HUDEP-2 (cell line): ENCODE measurements at regions not wholly inside any gene's neighbourhood (a gene's known extent, or its start where the extent isn't known, plus 50 kb on each side); places are given as distances from the start of the nearest gene placed in this dataset.
"Not testable (repeated sequence)": the region's sequence is repeated elsewhere in the genome, so short reads cannot be mapped to it uniquely, and the experiment has no call there.

Source experiments
- DNase-seq, 76 experiments: peaks; one replicate each; lab custom pipeline; 2025; ENCODE audit not compliant: unreplicated experiment in 76 of 76; lab: John Stamatoyannopoulos, UW

- DNase-seq: no peak
These were observed 251.0 kb upstream of the MGAT5 start for GRCh38 chr2:134002921-134003320.

GRCh38 chr2:134004467-134004866 lies 249.4 kb upstream of the MGAT5 start:
- no peak for DNase-seq

- DNase-seq: no peak
These were observed 245.0 kb upstream of the MGAT5 start for GRCh38 chr2:134008837-134009236.

- no peak for DNase-seq
These were observed 244.4 kb upstream of the MGAT5 start for GRCh38 chr2:134009440-134009839.

- not testable (repeated sequence) for DNase-seq
These were observed 244.0 kb upstream of the MGAT5 start for GRCh38 chr2:134009906-134010305.

GRCh38 chr2:134011936-134012586 lies 241.8 kb upstream of the MGAT5 start:
- DNase-seq: no peak

- no peak for DNase-seq
These were observed 239.5 kb upstream of the MGAT5 start for GRCh38 chr2:134014196-134014960.

GRCh38 chr2:134019871-134020270 lies 234.0 kb upstream of the MGAT5 start:
- no peak for DNase-seq

- no peak for DNase-seq
These were observed 233.3 kb upstream of the MGAT5 start for GRCh38 chr2:134020608-134021007.

- DNase-seq: no peak
These were observed 231.9 kb upstream of the MGAT5 start for GRCh38 chr2:134021830-134022524.

GRCh38 chr2:134023854-134024253 lies 230.0 kb upstream of the MGAT5 start:
- no peak for DNase-seq

GRCh38 chr2:134027980-134028379 lies 225.9 kb upstream of the MGAT5 start:
- DNase-seq: no peak

- DNase-seq: no peak
These were observed 224.5 kb upstream of the MGAT5 start for GRCh38 chr2:134029418-134029817.

- DNase-seq: no peak
These were observed 222.3 kb upstream of the MGAT5 start for GRCh38 chr2:134031539-134031938.

GRCh38 chr2:134035605-134036370 lies 218.1 kb upstream of the MGAT5 start:
- no peak for DNase-seq

GRCh38 chr2:134039912-134040581 lies 213.8 kb upstream of the MGAT5 start:
- no peak for DNase-seq

GRCh38 chr2:134040626-134041172 lies 213.2 kb upstream of the MGAT5 start:
- DNase-seq: not testable (repeated sequence)

GRCh38 chr2:134041877-134042276 lies 212.0 kb upstream of the MGAT5 start:
- DNase-seq: no peak

- DNase-seq: not testable (repeated sequence)
These were observed 210.8 kb upstream of the MGAT5 start for GRCh38 chr2:134043028-134043427.

- no peak for DNase-seq
These were observed 201.7 kb upstream of the MGAT5 start for GRCh38 chr2:134052173-134052572.
